GM12878 (cell line): ENCODE measurements at regions not wholly inside any gene's neighbourhood (a gene's known extent, or its start where the extent isn't known, plus 50 kb on each side); places are given as distances from the start of the nearest gene placed in this dataset.

ENCODE experiments used
- ATAC-seq: fragments of 200-7000 bp; cut with Tn5 transposase; 3 replicates; pipeline ENCODE4 v1.9.1; 2020; ENCODE audit warnings: mild to moderate bottlenecking, moderate library complexity
- BruUV-seq: library from RNA; stranded (reverse); fragments of 400-500 nt; replicated peaks from 2 replicates; lab custom pipeline; 2021; lab: Mats Ljungman, UMichigan
- CTCF ChIA-PET: fragments of 300-600 bp; sonication (Branson Sonifier 250); formaldehyde crosslinking; extraction: SDS; loops from one replicate; lab custom pipeline; 2021; ENCODE audit warnings: inconsistent platforms; lab: Yijun Ruan, JAX
- POLR2A ChIA-PET: fragments of 350-600 bp; formaldehyde crosslinking; extraction: SDS; loops from one replicate; lab custom pipeline; 2021; ENCODE audit warnings: inconsistent platforms; lab: Charles Lee
- RAD21 ChIA-PET: fragments of 300-600 bp; sonication (Branson Sonifier 250); formaldehyde crosslinking; loops from one replicate; lab custom pipeline; 2023; ENCODE audit warnings: antibody characterized with exemption; ENCODE audit not compliant: unreplicated experiment; lab: Charles Lee
- SMC1A ChIA-PET: fragments of 300-600 bp; sonication (Branson Sonifier 250); formaldehyde crosslinking; loops from one replicate; lab custom pipeline; 2023; ENCODE audit not compliant: unreplicated experiment, uncharacterized antibody; lab: Charles Lee
- DNase-seq: peaks from one replicate; pipeline ENCODE4 v3.0.0-alpha.2; 2011; ENCODE audit warnings: low read depth, low spot score
- FAIRE-seq: peaks from 3 replicates; lab custom pipeline; 2011; peaks lifted over from hg19 to GRCh38; lab: Jason Lieb, UNC
- H2AFZ ChIP-seq: 2 replicates; pipeline ENCODE4 v1.6.0; 2011; ENCODE audit warnings: low read depth, low read length, control low read depth; ENCODE audit not compliant: control insufficient read depth
- H3K27ac ChIP-seq: 2 replicates; pipeline ENCODE4 v1.5.1; 2011; ENCODE audit warnings: control low read depth; ENCODE audit not compliant: control insufficient read depth, insufficient read depth
- H3K27me3 ChIP-seq, 2 experiments: replicated peaks in 1 of 2; 2 replicates each; pipeline versions ENCODE4 v1.6.0 to v1.6.1; 2011; ENCODE audit warnings: low read length in 1 of 2; ENCODE audit not compliant: control insufficient read depth in 2 of 2, insufficient read depth in 2 of 2
- H3K36me3 ChIP-seq, 2 experiments: 2 replicates each; pipeline ENCODE4 v1.5.1; 2011; ENCODE audit warnings: low read length in 1 of 2; ENCODE audit not compliant: control insufficient read depth in 2 of 2, insufficient read depth in 2 of 2
- H3K4me1 ChIP-seq: 2 replicates; pipeline ENCODE4 v1.6.1; 2011; ENCODE audit warnings: mild to moderate bottlenecking, low read length, moderate library complexity, mixed read lengths; ENCODE audit not compliant: control insufficient read depth, insufficient read depth
- H3K4me2 ChIP-seq: 2 replicates; pipeline ENCODE4 v1.6.0; 2011; ENCODE audit warnings: control low read depth; ENCODE audit not compliant: control insufficient read depth, insufficient read depth
- H3K4me3 ChIP-seq: fragments of 200-600 bp; sonication (generic); 2 replicates; pipeline ENCODE4 v1.5.1; 2016
- H3K79me2 ChIP-seq: 2 replicates; pipeline ENCODE4 v1.6.0; 2011; ENCODE audit warnings: low read length; ENCODE audit not compliant: control insufficient read depth, insufficient read depth
- H3K9ac ChIP-seq: 2 replicates; pipeline ENCODE4 v1.8.0; 2011; ENCODE audit warnings: low read length, control low read depth, mixed read lengths; ENCODE audit not compliant: control insufficient read depth, insufficient read depth
- H3K9me3 ChIP-seq: replicated peaks from 3 replicates; pipeline ENCODE4 v1.5.1; 2011; ENCODE audit warnings: mild to moderate bottlenecking, low read length; ENCODE audit not compliant: control insufficient read depth, insufficient read depth
- H4K20me1 ChIP-seq: 2 replicates; pipeline ENCODE4 v1.6.0; 2011; ENCODE audit not compliant: control insufficient read depth, insufficient read depth
- BMI1 ChIP-seq: fragments of 450-650 bp; IDR thresholded peaks from 2 replicates; pipeline ENCODE4 v1.6.1; 2016; ENCODE audit warnings: mild to moderate bottlenecking, moderate library complexity, borderline replicate concordance
- E2F8 ChIP-seq: fragments of 450-650 bp; IDR thresholded peaks from 2 replicates; pipeline ENCODE4 v1.6.1; 2018; ENCODE audit warnings: mild to moderate bottlenecking, low read depth, moderate library complexity; ENCODE audit not compliant: partially characterized antibody
- RELA ChIP-seq: fragments of 450-650 bp; IDR thresholded peaks from 2 replicates; pipeline ENCODE4 v1.8.0; 2014; ENCODE audit warnings: borderline replicate concordance; ENCODE audit not compliant: partially characterized antibody
- SPI1 ChIP-seq: IDR thresholded peaks from 2 replicates; pipeline ENCODE4 v1.6.1; 2011; ENCODE audit warnings: low read depth, mild to moderate bottlenecking, low read length, moderate library complexity, borderline replicate concordance; ENCODE audit not compliant: insufficient read depth
- WGBS: methylation state at CpG from one replicate; pipeline ENCODE4 v1.1.6; 2016; ENCODE audit warnings: low lambda C conversion rate; ENCODE audit not compliant: insufficient replicate concordance, insufficient coverage; ENCODE audit errors: missing lambda C conversion rate; 5-methylcytosine and 5-hydroxymethylcytosine counted together
- in situ Hi-C: fragments of 300-500 bp; cut with MboI; formaldehyde crosslinking; loops from 9 replicates; pipeline ENCODE4 v1.14.3; 2018; ENCODE audit warnings: mixed read lengths
- intact Hi-C: fragments of 100-400 bp; cut with micrococcal nuclease; formaldehyde crosslinking; loops from one replicate; pipeline ENCODE4 v1.14.2; 2022; ENCODE audit not compliant: unreplicated experiment
- TF ChIP-seq, protein P1 (sequence below): fragments of 150-350 bp; IDR thresholded peaks from 2 replicates; pipeline ENCODE4 v1.6.1; 2014; ENCODE audit warnings: mild to moderate bottlenecking, low read depth, low read length

DNA sequence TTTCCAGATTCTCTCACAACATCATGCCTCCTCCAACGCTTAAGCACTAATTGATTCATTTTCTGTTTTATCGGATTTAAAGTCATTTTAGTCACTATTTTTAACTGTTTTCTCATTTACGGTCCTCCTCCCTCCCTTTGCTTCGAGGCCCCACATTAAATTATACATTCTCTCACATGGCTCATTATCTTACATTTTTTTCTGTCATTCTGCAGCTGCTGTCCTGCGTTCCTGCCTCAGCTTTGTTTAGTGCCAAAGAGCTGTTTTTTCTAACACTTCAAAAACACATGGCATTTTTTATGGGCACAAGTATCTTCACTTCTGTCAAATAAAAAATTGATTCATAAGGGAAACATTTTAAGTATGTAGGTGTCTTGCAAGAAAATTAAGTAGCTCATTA is 130.1 kb upstream of the FST start:
- H2AFZ ChIP-seq = no peak overlapping the region
- RAD21 ChIA-PET = no interaction called here
- no peak for TF ChIP-seq E2F8
- H4K20me1 ChIP-seq = no peaks in the 10 kb centered on the region
- H3K4me2 ChIP-seq = no peak overlapping the region
- no peak for ATAC-seq
- POLR2A ChIA-PET = no interaction called here
- H3K27me3 ChIP-seq = no peaks in the 10 kb centered on the region
- WGBS = 14% methylated on average over 5 of the region's 5 CpGs
- no peak overlapping the region for H3K4me3 ChIP-seq
- SMC1A ChIA-PET = interaction anchor here (1.5 kb wide), 1 partner anchor 9 kb away, joined by 3 read pairs; no protein-coding TSS in a partner anchor
- no peaks in the 10 kb centered on the region for H3K36me3 ChIP-seq
- FAIRE-seq = no peak
- CTCF ChIA-PET = no interaction called here
- intact Hi-C loops = no loop called here
- H3K27ac ChIP-seq = no peak overlapping the region
- in situ Hi-C loops = no loop called here
- BruUV-seq = no TSS peak
- no peak for DNase-seq
- no peaks in the 10 kb centered on the region for H3K4me1 ChIP-seq
- H3K9ac ChIP-seq = no peak overlapping the region
- H3K79me2 ChIP-seq = no peaks in the 10 kb centered on the region
- H3K9me3 ChIP-seq = no peaks in the 10 kb centered on the region

DNA sequence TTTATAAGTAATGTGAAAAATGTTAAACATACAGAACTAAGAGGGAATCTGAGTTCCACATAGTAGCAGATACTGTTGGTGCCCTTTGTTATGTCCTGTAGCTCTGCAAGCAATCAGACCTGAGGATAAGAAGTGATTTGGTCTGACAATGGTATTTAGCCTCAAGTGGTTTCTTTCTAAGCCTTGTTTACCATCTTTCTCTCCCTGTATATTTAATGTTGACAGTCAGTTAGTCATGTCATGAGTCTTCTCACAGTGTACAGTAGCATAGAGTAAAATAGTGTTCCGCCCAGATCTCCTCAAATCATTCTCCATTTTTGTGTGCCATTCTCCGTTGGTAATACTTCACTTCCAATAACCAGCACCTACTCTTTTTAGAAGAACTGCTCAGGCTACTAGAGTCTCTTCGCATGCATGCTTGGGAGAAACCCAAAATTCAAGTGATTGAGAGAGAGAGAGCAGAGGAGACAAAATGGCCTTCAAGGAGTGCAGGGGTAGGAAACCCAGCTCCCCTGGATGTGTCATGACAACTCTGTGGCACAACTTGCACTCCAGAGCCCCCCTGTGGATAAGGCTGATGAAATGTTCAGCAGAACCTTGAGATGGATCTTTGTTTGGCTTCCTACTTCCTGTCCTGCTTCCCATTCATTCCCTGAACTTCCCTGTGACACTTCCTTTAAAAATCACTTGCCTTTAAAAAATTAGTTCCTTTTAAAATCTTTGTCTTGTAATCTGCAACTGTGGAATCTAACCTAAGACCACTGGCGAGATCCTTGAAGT is 129.2 kb upstream of the FST start:
- no peak overlapping the region for H3K27ac ChIP-seq
- H2AFZ ChIP-seq = no peak overlapping the region
- no TSS peak for BruUV-seq
- ATAC-seq = no peak
- intact Hi-C loops = no loop called here
- H3K36me3 ChIP-seq = no peaks in the 10 kb centered on the region
- H3K79me2 ChIP-seq = no peaks in the 10 kb centered on the region
- TF ChIP-seq E2F8 (no peak), BMI1 (no peak), RELA (no peak), SPI1 (no peak)
- TF ChIP-seq, protein P1, sequence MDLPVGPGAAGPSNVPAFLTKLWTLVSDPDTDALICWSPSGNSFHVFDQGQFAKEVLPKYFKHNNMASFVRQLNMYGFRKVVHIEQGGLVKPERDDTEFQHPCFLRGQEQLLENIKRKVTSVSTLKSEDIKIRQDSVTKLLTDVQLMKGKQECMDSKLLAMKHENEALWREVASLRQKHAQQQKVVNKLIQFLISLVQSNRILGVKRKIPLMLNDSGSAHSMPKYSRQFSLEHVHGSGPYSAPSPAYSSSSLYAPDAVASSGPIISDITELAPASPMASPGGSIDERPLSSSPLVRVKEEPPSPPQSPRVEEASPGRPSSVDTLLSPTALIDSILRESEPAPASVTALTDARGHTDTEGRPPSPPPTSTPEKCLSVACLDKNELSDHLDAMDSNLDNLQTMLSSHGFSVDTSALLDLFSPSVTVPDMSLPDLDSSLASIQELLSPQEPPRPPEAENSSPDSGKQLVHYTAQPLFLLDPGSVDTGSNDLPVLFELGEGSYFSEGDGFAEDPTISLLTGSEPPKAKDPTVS = no peak
- no peaks in the 10 kb centered on the region for H3K27me3 ChIP-seq
- no peaks in the 10 kb centered on the region for H4K20me1 ChIP-seq
- SMC1A ChIA-PET = interaction anchor here (0.7 kb wide), 1 partner anchor 530 kb away, joined by 3 read pairs; no protein-coding TSS in a partner anchor
- no peak overlapping the region for H3K9ac ChIP-seq
- H3K4me2 ChIP-seq = no peak overlapping the region
- in situ Hi-C loops = no loop called here
- no peak overlapping the region for H3K4me3 ChIP-seq
- CTCF ChIA-PET = no interaction called here
- RAD21 ChIA-PET = interaction anchor here (0.5 kb wide), 1 partner anchor 53 kb away, joined by 3 read pairs; no protein-coding TSS in a partner anchor
- no peak for FAIRE-seq
- WGBS = 9% methylated on average over 4 of the region's 4 CpGs
- DNase-seq = no peak
- H3K9me3 ChIP-seq = no peaks in the 10 kb centered on the region
- H3K4me1 ChIP-seq = no peaks in the 10 kb centered on the region
- POLR2A ChIA-PET = no interaction called here
